Stimulated activated CD8-positive, alpha-beta memory T cell treated with anti-CD3 and anti-CD28 coated beads, Interleukin-15, amount 100 ng/mL, for 1 hour (primary cell): ENCODE measurements at regions not wholly inside any gene's neighbourhood (a gene's known extent, or its start where the extent isn't known, plus 50 kb on each side); places are given as distances from the start of the nearest gene placed in this dataset.
"Not testable (repeated sequence)": the region's sequence is repeated elsewhere in the genome, so short reads cannot be mapped to it uniquely, and the experiment has no call there.

Experiments used
- DNase-seq: peaks from one replicate; pipeline ENCODE4 v3.0.0-alpha.2; 2020; ENCODE audit warnings: low read depth

DNA sequence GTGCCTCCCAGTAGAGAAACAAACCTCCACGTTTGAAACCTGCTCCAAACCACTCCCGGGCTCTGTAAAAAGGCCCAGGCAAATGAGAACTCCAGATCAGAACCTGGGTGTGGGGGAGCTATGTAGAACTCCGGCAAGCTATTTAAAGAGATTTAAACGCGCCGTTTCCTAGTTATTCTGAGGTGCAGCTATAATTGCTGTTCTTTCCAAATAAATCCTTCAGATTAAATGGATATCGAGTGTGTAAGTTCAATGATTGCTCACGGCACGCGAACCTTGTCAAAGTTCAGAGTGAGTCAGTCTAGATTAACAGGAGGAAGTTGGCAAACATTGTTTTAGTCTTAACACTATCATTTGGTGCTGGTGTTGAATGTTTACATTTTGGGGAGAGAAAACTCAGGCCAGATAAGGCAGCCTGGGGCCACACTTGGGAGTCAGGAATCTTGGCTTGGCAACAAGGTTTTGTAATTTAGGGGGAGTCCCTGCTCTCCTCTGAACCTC is 92.9 kb upstream of the SALL1 start:
- DNase-seq: no peak

- DNase-seq: no peak
Observed at GRCh38 chr16:51242296-51242994, 91.4 kb upstream of the SALL1 start.

- DNase-seq: no peak
Observed at GRCh38 chr16:51239196-51239595, 88.1 kb upstream of the SALL1 start.

GRCh38 chr16:51237861-51238378 is 86.8 kb upstream of the SALL1 start:
- DNase-seq: no peak

- DNase-seq: no peak
Observed at GRCh38 chr16:51237207-51237606, 86.1 kb upstream of the SALL1 start.

DNA sequence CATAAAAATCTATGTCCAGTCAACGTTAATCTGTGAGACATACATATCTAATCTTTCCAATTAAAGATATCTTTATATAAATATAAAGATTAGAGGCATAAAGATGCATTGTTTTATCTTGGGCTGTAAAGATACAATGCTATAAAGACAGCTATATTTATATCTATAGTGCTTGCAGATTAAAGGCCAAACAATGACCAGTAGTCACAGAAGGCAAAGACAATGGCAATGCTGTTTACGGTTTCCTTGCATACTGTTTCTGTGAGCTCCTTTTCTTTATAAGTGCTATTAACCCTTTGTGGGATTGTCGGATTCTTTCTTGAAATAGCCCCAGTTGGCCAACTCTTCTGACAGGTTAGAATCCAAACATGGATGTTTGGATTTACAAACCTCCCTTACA is 85.5 kb upstream of the SALL1 start:
- no peak for DNase-seq

- no peak for DNase-seq
Observed at GRCh38 chr16:51231702-51232101, 80.6 kb upstream of the SALL1 start.

DNA sequence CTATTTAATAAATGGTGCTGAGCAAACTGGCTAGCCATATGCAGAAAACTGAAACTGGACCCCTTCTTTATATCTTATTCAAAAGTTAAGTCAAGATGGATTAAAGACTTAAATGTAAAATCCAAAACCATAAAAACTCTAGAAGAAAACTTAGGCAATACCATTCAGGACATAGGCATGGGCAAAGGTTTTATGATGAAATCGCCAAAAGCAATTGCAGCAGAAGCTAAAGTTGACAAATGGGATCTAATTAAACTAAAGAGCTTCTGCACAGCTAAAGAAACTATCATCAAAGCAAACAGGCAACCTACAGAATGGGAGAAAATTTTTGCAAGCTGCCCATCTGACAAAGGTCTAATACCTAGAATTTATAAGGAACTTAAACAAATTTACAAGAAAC is 79.0 kb upstream of the SALL1 start:
- not testable (repeated sequence) for DNase-seq

DNA sequence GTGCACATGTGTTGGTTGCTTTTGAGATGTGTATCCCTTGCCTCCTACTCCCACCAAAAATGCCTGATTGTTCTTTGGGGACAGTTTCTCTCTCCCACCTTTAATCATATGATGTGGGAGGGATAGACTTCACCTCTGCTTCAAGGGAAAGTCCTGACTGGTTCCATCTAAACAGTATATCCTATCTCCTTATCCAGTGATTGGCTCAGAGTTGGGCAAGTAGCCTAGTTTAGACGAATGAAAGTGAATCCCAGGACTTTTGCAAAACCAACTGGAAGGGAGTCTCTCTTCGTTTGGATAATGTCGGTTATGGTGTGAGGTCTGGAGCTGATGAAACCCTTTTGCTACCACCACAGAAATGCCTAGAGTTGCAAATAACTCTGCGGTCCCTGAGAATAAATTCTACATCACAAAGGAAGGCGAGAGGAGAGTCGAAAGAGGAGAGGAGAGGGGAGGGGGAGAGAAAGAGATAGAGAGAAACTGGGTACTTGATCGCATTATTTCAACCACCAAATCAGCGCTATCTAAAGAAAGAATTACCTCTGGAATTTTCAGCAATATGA is 77.1 kb upstream of the SALL1 start:
- DNase-seq: no peak

GRCh38 chr16:51225878-51226277 is 74.8 kb upstream of the SALL1 start:
- DNase-seq: no peak

- no peak for DNase-seq
Observed at GRCh38 chr16:51224317-51224716, 73.2 kb upstream of the SALL1 start.

DNA sequence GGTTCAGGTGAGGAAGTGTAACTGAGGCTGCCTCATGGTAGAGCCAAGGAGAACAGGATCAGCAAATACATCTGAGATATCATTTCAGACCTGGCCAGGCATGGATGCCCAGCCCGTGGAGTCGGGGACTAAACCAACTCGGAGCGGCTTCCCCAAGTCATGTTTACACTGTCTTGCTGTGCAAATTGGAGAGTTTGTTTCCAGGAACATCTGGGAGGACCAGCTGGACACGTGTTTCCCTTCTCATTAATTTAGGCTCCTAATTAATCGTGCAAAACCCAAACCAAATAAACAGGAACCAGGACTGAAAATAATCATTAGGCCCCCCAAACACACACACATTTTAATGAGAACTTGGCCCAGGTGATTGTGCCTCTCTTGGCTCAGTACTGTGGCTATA is 70.9 kb upstream of the SALL1 start:
- DNase-seq: no peak

DNA sequence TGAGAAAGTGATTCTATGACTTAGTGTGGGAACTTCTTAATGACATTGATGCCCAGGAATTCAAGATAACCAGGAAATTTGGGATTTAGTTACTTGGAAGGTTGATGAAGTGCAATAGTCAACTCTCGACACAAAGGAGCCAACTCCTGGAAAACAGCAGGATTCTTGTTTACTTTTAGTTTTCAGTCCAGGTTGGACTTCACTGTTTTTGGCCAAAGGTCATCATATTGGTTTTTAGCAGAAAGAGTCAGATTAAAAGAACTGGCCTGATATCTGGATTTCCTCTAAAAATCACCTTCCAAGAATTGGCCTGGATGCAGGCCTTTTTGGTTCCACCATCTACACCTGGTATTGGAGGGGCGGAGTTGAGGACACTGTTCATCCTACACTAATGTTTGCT is 60.1 kb upstream of the SALL1 start:
- DNase-seq: no peak

DNA sequence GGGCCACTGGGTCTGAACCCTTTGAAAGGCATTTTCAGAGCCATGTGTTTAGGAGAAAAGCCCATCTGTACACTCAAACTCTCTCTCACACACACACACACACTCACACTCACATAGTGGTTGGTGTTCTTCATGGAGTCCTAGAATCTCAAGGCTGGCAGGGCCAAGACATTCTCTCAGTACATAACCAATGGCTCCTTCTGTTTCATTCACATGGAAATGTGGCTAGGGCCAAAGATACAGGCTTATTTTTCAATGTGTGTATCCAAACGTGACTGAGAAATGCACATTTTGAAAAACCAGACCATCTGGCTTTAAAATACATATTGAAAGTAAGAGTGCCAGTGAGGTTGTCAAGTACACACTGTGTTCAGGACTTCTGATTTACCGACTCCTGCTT is 59.0 kb upstream of the SALL1 start:
- DNase-seq: no peak

GRCh38 chr16:51201604-51202003 is 50.5 kb upstream of the SALL1 start:
- DNase-seq: no peak
